IPS DF 6.9 (cell line): ENCODE measurements at regions not wholly inside any gene's neighbourhood (a gene's known extent, or its start where the extent isn't known, plus 50 kb on each side); places are given as distances from the start of the nearest gene placed in this dataset.

Source experiments
- DNase-seq: peaks from one replicate; pipeline ENCODE4 v3.0.0-alpha.2; 2013; ENCODE audit warnings: low read depth, low spot score
- H3K27ac ChIP-seq: one replicate; pipeline ENCODE4 v1.5.1; 2013; ENCODE audit warnings: low read length, control low read depth
- H3K27me3 ChIP-seq: 2 replicates; pipeline ENCODE4 v1.6.1; 2013; ENCODE audit warnings: mild to moderate bottlenecking, low read length; ENCODE audit not compliant: control insufficient read depth, insufficient read depth
- H3K36me3 ChIP-seq: 2 replicates; pipeline ENCODE4 v1.6.1; 2013; ENCODE audit warnings: low read length; ENCODE audit not compliant: control insufficient read depth, insufficient read depth
- H3K4me1 ChIP-seq: 2 replicates; pipeline ENCODE4 v1.6.1; 2013; ENCODE audit warnings: low read length; ENCODE audit not compliant: control insufficient read depth, insufficient read depth
- H3K4me3 ChIP-seq: 2 replicates; pipeline ENCODE4 v1.5.1; 2013; ENCODE audit warnings: mild to moderate bottlenecking, low read length
- H3K9me3 ChIP-seq: 2 replicates; pipeline ENCODE4 v1.6.1; 2013; ENCODE audit warnings: low read length, inconsistent platforms; ENCODE audit not compliant: control insufficient read depth, insufficient read depth
- WGBS: extraction: QIAGEN DNeasy Blood & Tissue Kit; methylation state at CpG from one replicate; pipeline ENCODE4 v1.1.7; 2013; ENCODE audit warnings: mixed read lengths, missing lambda C conversion rate; ENCODE audit not compliant: insufficient read length, insufficient coverage; 5-methylcytosine and 5-hydroxymethylcytosine counted together

- no peaks in the 10 kb centered on the region for H3K4me1 ChIP-seq
- no CpG with 5 or more reads among the region's 4 CpGs for WGBS
- H3K9me3 ChIP-seq = no peaks in the 10 kb centered on the region
- H3K27ac ChIP-seq = no peak overlapping the region
- H3K27me3 ChIP-seq = no peaks in the 10 kb centered on the region
- DNase-seq = no peak
- H3K36me3 ChIP-seq = no peaks in the 10 kb centered on the region
- H3K4me3 ChIP-seq = no peak overlapping the region
These were observed 102.0 kb upstream of the DMAC1 start for GRCh38 chr9:7901621-7902020.

GRCh38 chr9:7900541-7900940 lies 101.0 kb upstream of the DMAC1 start:
- no peak overlapping the region for H3K27ac ChIP-seq
- H3K4me3 ChIP-seq = no peak overlapping the region
- H3K36me3 ChIP-seq = no peaks in the 10 kb centered on the region
- H3K9me3 ChIP-seq = no peaks in the 10 kb centered on the region
- H3K4me1 ChIP-seq = no peaks in the 10 kb centered on the region
- no peaks in the 10 kb centered on the region for H3K27me3 ChIP-seq
- WGBS = 100% methylated on average over 1 of the region's 3 CpGs
- DNase-seq = no peak

- H3K27ac ChIP-seq = no peak overlapping the region
These were observed 100.2 kb upstream of the DMAC1 start for GRCh38 chr9:7899753-7900152.

GRCh38 chr9:7894231-7894630 lies 94.7 kb upstream of the DMAC1 start:
- no peak for DNase-seq
- Histone ChIP-seq H3K4me1 (no peaks in the 10 kb centered on the region), H3K27me3 (no peaks in the 10 kb centered on the region), H3K27ac (no peak overlapping the region), H3K9me3 (no peaks in the 10 kb centered on the region), H3K4me3 (no peak overlapping the region), H3K36me3 (no peaks in the 10 kb centered on the region)
- WGBS = no CpG with 5 or more reads among the region's 4 CpGs

More at GRCh38 chr9:7899753-7900152, 100.2 kb upstream of the DMAC1 start:
- H3K4me3 ChIP-seq = no peak overlapping the region
- no peaks in the 10 kb centered on the region for H3K9me3 ChIP-seq
- no peak for DNase-seq
- H3K27me3 ChIP-seq = no peaks in the 10 kb centered on the region
- H3K4me1 ChIP-seq = no peaks in the 10 kb centered on the region
- WGBS = no CpG with 5 or more reads among the region's 3 CpGs
- no peaks in the 10 kb centered on the region for H3K36me3 ChIP-seq

- DNase-seq = no peak
- WGBS = no CpG with 5 or more reads among the region's 5 CpGs
- no peak overlapping the region for H3K27ac ChIP-seq
- H3K36me3 ChIP-seq = no peaks in the 10 kb centered on the region
- H3K4me3 ChIP-seq = no peak overlapping the region
- H3K27me3 ChIP-seq = no peaks in the 10 kb centered on the region
- H3K9me3 ChIP-seq = no peaks in the 10 kb centered on the region
- no peaks in the 10 kb centered on the region for H3K4me1 ChIP-seq
These were observed 93.4 kb upstream of the DMAC1 start for GRCh38 chr9:7892975-7893374.

- WGBS = no CpG with 5 or more reads among the region's 6 CpGs
- Histone ChIP-seq H3K36me3 (no peaks in the 10 kb centered on the region), H3K27me3 (no peaks in the 10 kb centered on the region), H3K4me1 (no peaks in the 10 kb centered on the region), H3K9me3 (no peaks in the 10 kb centered on the region), H3K27ac (no peak overlapping the region), H3K4me3 (no peak overlapping the region)
- no peak for DNase-seq
These were observed 80.1 kb upstream of the DMAC1 start for GRCh38 chr9:7879551-7880245.

GRCh38 chr9:7871977-7872730 lies 72.6 kb upstream of the DMAC1 start:
- Histone ChIP-seq H3K27me3 (no peaks in the 10 kb centered on the region), H3K4me1 (no peaks in the 10 kb centered on the region), H3K36me3 (no peaks in the 10 kb centered on the region), H3K27ac (no peak overlapping the region), H3K4me3 (no peak overlapping the region), H3K9me3 (no peaks in the 10 kb centered on the region)
- WGBS = no CpG with 5 or more reads among the region's 2 CpGs
- DNase-seq = no peak

- Histone ChIP-seq H3K27ac (no peak overlapping the region), H3K4me1 (no peaks in the 10 kb centered on the region), H3K27me3 (no peaks in the 10 kb centered on the region), H3K4me3 (no peak overlapping the region), H3K9me3 (no peaks in the 10 kb centered on the region), H3K36me3 (no peaks in the 10 kb centered on the region)
- DNase-seq = no peak
- no CpG with 5 or more reads among the region's 2 CpGs for WGBS
These were observed 69.8 kb upstream of the DMAC1 start for GRCh38 chr9:7869340-7869739.

GRCh38 chr9:7862170-7862569 lies 62.6 kb upstream of the DMAC1 start:
- Histone ChIP-seq H3K4me3 (no peak overlapping the region), H3K36me3 (no peaks in the 10 kb centered on the region), H3K9me3 (no peaks in the 10 kb centered on the region), H3K4me1 (no peaks in the 10 kb centered on the region), H3K27ac (no peak overlapping the region), H3K27me3 (no peaks in the 10 kb centered on the region)
- WGBS = no CpG with 5 or more reads among the region's 2 CpGs
- no peak for DNase-seq

GRCh38 chr9:7861086-7861485 lies 61.5 kb upstream of the DMAC1 start:
- H3K27ac ChIP-seq = no peak overlapping the region
- no CpG with 5 or more reads among the region's 2 CpGs for WGBS

GRCh38 chr9:7860335-7860709 lies 60.7 kb upstream of the DMAC1 start:
- H3K36me3 ChIP-seq = no peaks in the 10 kb centered on the region
- no peak overlapping the region for H3K4me3 ChIP-seq
- H3K27me3 ChIP-seq = no peaks in the 10 kb centered on the region
- no peaks in the 10 kb centered on the region for H3K4me1 ChIP-seq
- no peaks in the 10 kb centered on the region for H3K9me3 ChIP-seq
- H3K27ac ChIP-seq = no peak overlapping the region
- no peak for DNase-seq
- WGBS = no CpG with 5 or more reads among the region's 1 CpG

More at GRCh38 chr9:7861086-7861485, 61.5 kb upstream of the DMAC1 start:
- DNase-seq = no peak
- no peaks in the 10 kb centered on the region for H3K27me3 ChIP-seq
- no peaks in the 10 kb centered on the region for H3K9me3 ChIP-seq
- H3K4me3 ChIP-seq = no peak overlapping the region
- H3K36me3 ChIP-seq = no peaks in the 10 kb centered on the region
- no peaks in the 10 kb centered on the region for H3K4me1 ChIP-seq
